ENCODE measurements at regions not wholly inside any gene's neighbourhood (a gene's known extent, or its start where the extent isn't known, plus 50 kb on each side); places are given as distances from the start of the nearest gene placed in this dataset.

DNA sequence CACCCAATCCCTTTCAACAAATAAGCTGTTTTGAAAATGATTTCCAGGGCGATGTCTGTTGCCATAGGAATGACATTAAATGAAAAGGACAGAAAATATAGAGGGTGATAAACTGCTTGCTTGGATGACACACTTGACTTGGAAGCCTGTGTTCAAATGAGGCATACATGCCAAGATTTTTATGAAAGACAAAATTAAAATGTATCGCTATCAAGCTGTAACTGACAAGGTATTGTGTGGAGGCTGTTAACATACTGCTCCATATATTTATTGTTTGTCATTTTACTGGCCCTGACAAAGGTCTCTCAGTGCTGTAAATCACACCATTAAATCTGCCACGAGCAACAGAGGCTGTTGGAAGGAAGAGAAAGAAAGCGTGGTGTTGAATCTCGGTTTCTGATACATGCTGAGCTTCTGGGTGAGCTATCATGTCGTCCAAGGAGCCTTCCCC lies 456.2 kb upstream of the SALL1 start:
- Histone ChIP-seq H3K36me3 (ENCODE audit: control insufficient read depth, insufficient read depth, low read length) (no peaks in the 10 kb centered on the region), H3K27me3 (replicated peaks; ENCODE audit: control insufficient read depth, insufficient read depth, low read length, poor library complexity, severe bottlenecking) (no peaks in the 10 kb centered on the region), H3K4me3 (ENCODE audit: insufficient read depth, low read depth, low read length, poor library complexity, severe bottlenecking) (no peak overlapping the region), H3K9me3 (ENCODE audit: control insufficient read depth, low read length) (no peaks in the 10 kb centered on the region), H3K27ac (ENCODE audit: insufficient read depth, low read length, poor library complexity, severe bottlenecking) (no peak overlapping the region), H3K4me1 (ENCODE audit: control insufficient read depth, insufficient read depth, low read length, poor library complexity, severe bottlenecking) (no peaks in the 10 kb centered on the region)
- DNase-seq, result no peak

DNA sequence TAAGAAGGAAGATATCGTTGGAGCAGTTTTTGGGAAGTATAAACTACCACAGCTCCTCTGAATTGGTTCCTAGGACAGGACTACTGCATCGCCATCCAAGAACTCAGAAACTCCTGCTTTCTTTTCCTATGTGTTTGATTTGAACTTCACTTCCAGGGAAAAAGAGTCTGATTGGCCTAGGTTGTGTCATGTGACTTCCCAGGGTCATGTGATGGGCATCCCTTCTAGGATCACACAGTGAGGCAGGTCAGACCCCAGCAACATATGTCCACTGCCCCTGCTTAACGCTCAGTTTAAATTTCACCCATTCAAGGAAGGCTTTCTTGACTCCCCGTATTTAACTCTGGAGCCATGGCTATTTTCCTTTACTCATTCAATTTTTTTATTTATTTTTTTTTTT lies 445.2 kb upstream of the SALL1 start:
- DNase-seq, result no peak
- Histone ChIP-seq H3K9me3 (ENCODE audit: control insufficient read depth, low read length) (no peaks in the 10 kb centered on the region), H3K27ac (ENCODE audit: insufficient read depth, low read length, poor library complexity, severe bottlenecking) (no peak overlapping the region), H3K36me3 (ENCODE audit: control insufficient read depth, insufficient read depth, low read length) (no peaks in the 10 kb centered on the region), H3K4me1 (ENCODE audit: control insufficient read depth, insufficient read depth, low read length, poor library complexity, severe bottlenecking) (no peaks in the 10 kb centered on the region), H3K27me3 (replicated peaks; ENCODE audit: control insufficient read depth, insufficient read depth, low read length, poor library complexity, severe bottlenecking) (no peaks in the 10 kb centered on the region), H3K4me3 (ENCODE audit: insufficient read depth, low read depth, low read length, poor library complexity, severe bottlenecking) (no peak overlapping the region)

- Histone ChIP-seq H3K27ac (ENCODE audit: insufficient read depth, low read length, poor library complexity, severe bottlenecking) (no peak overlapping the region), H3K36me3 (ENCODE audit: control insufficient read depth, insufficient read depth, low read length) (no peaks in the 10 kb centered on the region), H3K4me1 (ENCODE audit: control insufficient read depth, insufficient read depth, low read length, poor library complexity, severe bottlenecking) (no peaks in the 10 kb centered on the region), H3K27me3 (replicated peaks; ENCODE audit: control insufficient read depth, insufficient read depth, low read length, poor library complexity, severe bottlenecking) (no peaks in the 10 kb centered on the region), H3K4me3 (ENCODE audit: insufficient read depth, low read depth, low read length, poor library complexity, severe bottlenecking) (no peak overlapping the region), H3K9me3 (ENCODE audit: control insufficient read depth, low read length) (no peaks in the 10 kb centered on the region)
- DNase-seq, result no peak
Observed at GRCh38 chr16:51592535-51593300, 441.6 kb upstream of the SALL1 start.

DNA sequence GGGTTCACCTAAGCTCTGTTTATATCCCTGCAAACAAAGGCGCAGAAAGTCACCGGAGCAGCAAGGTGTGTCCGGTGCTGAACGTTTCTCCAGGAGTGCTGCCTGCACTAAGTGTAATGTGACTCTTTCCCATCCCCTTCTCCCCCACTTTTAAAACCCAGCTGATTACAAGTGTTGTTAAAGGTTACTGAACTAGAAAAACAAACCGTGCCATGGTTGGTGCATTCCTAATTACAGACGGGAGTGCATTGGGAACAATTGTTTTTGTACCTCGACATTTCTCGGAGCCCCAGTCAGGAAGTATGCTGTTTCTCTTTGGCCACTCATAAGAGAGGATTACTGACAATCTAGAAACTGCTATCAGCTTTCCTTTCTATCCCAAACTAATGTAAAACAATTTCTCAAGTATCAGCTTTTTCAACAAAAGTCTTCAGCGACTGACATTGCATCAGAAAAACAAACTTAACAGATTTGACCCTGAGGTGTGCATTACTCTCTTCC lies 441.0 kb upstream of the SALL1 start:
- Histone ChIP-seq H3K27me3 (replicated peaks; ENCODE audit: control insufficient read depth, insufficient read depth, low read length, poor library complexity, severe bottlenecking) (no peaks in the 10 kb centered on the region), H3K4me1 (ENCODE audit: control insufficient read depth, insufficient read depth, low read length, poor library complexity, severe bottlenecking) (no peaks in the 10 kb centered on the region), H3K4me3 (ENCODE audit: insufficient read depth, low read depth, low read length, poor library complexity, severe bottlenecking) (no peak overlapping the region), H3K9me3 (ENCODE audit: control insufficient read depth, low read length) (no peaks in the 10 kb centered on the region), H3K36me3 (ENCODE audit: control insufficient read depth, insufficient read depth, low read length) (no peaks in the 10 kb centered on the region), H3K27ac (ENCODE audit: insufficient read depth, low read length, poor library complexity, severe bottlenecking) (no peak overlapping the region)
- DNase-seq, result no peak

GRCh38 chr16:51591480-51591879 lies 440.4 kb upstream of the SALL1 start:
- Histone ChIP-seq H3K4me3 (ENCODE audit: insufficient read depth, low read depth, low read length, poor library complexity, severe bottlenecking) (no peak overlapping the region), H3K27me3 (replicated peaks; ENCODE audit: control insufficient read depth, insufficient read depth, low read length, poor library complexity, severe bottlenecking) (no peaks in the 10 kb centered on the region), H3K9me3 (ENCODE audit: control insufficient read depth, low read length) (no peaks in the 10 kb centered on the region), H3K4me1 (ENCODE audit: control insufficient read depth, insufficient read depth, low read length, poor library complexity, severe bottlenecking) (no peaks in the 10 kb centered on the region), H3K27ac (ENCODE audit: insufficient read depth, low read length, poor library complexity, severe bottlenecking) (no peak overlapping the region), H3K36me3 (ENCODE audit: control insufficient read depth, insufficient read depth, low read length) (no peaks in the 10 kb centered on the region)
- no peak for DNase-seq

DNA sequence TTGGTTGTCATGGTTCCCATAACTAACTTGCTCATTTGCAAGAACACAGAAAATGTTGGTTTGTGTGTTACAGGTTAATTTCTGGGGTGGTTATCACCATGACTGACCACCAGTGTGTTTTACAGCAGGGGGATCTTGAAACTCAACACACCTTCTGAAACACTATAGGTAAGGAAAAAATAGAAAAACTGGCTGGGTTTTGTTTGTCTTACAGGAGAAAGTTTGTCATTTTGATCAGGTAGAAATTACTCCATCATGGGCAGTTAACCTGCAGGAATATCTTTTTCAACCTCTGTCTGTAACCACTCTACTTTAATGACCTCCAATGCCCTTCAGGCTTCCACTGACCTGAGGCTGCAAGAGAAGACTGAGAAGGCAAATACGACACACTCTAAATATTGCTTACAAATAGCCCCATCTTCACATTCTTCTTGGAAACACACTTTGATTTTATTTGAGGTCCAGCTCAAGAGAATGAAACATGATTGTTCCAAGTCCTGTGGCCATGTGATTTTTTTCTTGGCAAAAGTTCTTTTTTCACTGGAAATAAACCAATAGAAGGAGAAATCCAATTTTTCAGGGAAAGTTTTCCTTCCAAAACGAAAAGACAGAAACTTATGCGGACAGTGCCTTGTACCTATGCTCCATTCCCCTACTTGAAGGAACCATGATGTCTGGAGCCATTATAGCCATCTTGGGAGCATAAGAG lies 428.7 kb upstream of the SALL1 start:
- no peak overlapping the region for H3K4me3 ChIP-seq (ENCODE audit: insufficient read depth, low read depth, low read length, poor library complexity, severe bottlenecking)
- no peaks in the 10 kb centered on the region for H3K4me1 ChIP-seq (ENCODE audit: control insufficient read depth, insufficient read depth, low read length, poor library complexity, severe bottlenecking)
- H3K27ac ChIP-seq (ENCODE audit: insufficient read depth, low read length, poor library complexity, severe bottlenecking), result no peak overlapping the region
- no peaks in the 10 kb centered on the region for H3K36me3 ChIP-seq (ENCODE audit: control insufficient read depth, insufficient read depth, low read length)
- H3K27me3 ChIP-seq (replicated peaks; ENCODE audit: control insufficient read depth, insufficient read depth, low read length, poor library complexity, severe bottlenecking), result no peaks in the 10 kb centered on the region
- no peaks in the 10 kb centered on the region for H3K9me3 ChIP-seq (ENCODE audit: control insufficient read depth, low read length)
- no peak for DNase-seq

GRCh38 chr16:51577621-51578303 lies 426.7 kb upstream of the SALL1 start:
- no peaks in the 10 kb centered on the region for H3K4me1 ChIP-seq (ENCODE audit: control insufficient read depth, insufficient read depth, low read length, poor library complexity, severe bottlenecking)
- no peaks in the 10 kb centered on the region for H3K9me3 ChIP-seq (ENCODE audit: control insufficient read depth, low read length)
- H3K4me3 ChIP-seq (ENCODE audit: insufficient read depth, low read depth, low read length, poor library complexity, severe bottlenecking), result no peak overlapping the region
- no peaks in the 10 kb centered on the region for H3K27me3 ChIP-seq (replicated peaks; ENCODE audit: control insufficient read depth, insufficient read depth, low read length, poor library complexity, severe bottlenecking)
- DNase-seq, result no peak
- no peak overlapping the region for H3K27ac ChIP-seq (ENCODE audit: insufficient read depth, low read length, poor library complexity, severe bottlenecking)
- H3K36me3 ChIP-seq (ENCODE audit: control insufficient read depth, insufficient read depth, low read length), result no peaks in the 10 kb centered on the region

DNA sequence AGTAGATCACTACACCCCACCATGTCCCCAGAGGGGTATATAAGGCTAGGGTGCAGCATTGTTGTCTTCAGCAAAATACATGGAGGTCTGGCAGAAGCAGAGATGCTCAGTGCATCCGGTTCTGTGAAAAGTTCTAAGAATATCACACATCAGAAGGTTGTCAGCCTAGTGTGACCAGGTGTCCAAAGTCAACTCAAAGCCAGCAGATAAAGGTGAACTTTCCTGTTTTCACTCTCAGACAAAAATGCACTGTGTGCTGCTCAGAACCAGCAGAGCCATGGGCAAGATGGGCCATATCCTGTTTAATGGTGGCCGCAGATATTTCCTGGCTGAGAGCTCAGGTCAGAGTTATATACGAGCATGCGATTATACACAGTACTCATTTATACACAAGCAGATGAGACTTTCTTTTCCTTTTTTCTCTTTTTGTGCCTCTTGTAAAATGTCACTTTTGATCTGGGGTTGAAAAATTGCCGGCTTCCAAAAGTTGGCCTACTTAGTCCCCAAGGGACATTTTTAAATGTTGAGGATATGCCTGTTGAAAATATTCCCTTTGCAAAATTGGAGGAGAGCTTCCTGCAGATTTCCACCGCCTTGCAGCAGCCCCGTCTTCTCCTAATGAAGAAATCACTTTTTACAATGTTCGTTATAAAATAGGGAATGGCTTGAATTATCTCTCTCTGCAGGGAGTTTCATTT lies 425.6 kb upstream of the SALL1 start:
- DNase-seq, result no peak
- H3K9me3 ChIP-seq (ENCODE audit: control insufficient read depth, low read length), result no peaks in the 10 kb centered on the region
- H3K4me1 ChIP-seq (ENCODE audit: control insufficient read depth, insufficient read depth, low read length, poor library complexity, severe bottlenecking), result no peaks in the 10 kb centered on the region
- H3K27me3 ChIP-seq (replicated peaks; ENCODE audit: control insufficient read depth, insufficient read depth, low read length, poor library complexity, severe bottlenecking), result no peaks in the 10 kb centered on the region
- no peak overlapping the region for H3K4me3 ChIP-seq (ENCODE audit: insufficient read depth, low read depth, low read length, poor library complexity, severe bottlenecking)
- H3K36me3 ChIP-seq (ENCODE audit: control insufficient read depth, insufficient read depth, low read length), result no peaks in the 10 kb centered on the region
- no peak overlapping the region for H3K27ac ChIP-seq (ENCODE audit: insufficient read depth, low read length, poor library complexity, severe bottlenecking)

DNA sequence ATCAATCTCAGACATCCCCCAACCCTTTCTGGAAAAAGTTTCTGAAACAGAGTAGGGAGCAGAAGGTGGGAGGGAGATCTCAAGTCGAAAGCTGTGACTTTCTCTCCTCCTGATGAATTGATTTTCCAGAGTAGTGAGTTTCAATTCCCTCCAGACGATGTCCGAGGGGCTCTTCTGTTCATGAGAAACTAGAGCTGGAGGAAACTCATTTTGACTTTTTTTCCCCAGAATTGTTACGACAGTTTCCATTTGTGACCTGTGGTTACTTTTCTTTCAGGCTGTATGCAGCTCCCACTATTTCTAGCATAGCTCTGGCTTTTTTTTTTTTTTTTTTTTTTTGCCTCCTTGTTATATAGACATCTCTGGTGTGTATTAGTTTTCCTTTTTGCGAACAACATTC lies 422.1 kb upstream of the SALL1 start:
- H3K36me3 ChIP-seq (ENCODE audit: control insufficient read depth, insufficient read depth, low read length), result no peaks in the 10 kb centered on the region
- H3K4me3 ChIP-seq (ENCODE audit: insufficient read depth, low read depth, low read length, poor library complexity, severe bottlenecking), result no peak overlapping the region
- no peak overlapping the region for H3K27ac ChIP-seq (ENCODE audit: insufficient read depth, low read length, poor library complexity, severe bottlenecking)
- no peaks in the 10 kb centered on the region for H3K9me3 ChIP-seq (ENCODE audit: control insufficient read depth, low read length)
- H3K27me3 ChIP-seq (replicated peaks; ENCODE audit: control insufficient read depth, insufficient read depth, low read length, poor library complexity, severe bottlenecking), result no peaks in the 10 kb centered on the region
- no peaks in the 10 kb centered on the region for H3K4me1 ChIP-seq (ENCODE audit: control insufficient read depth, insufficient read depth, low read length, poor library complexity, severe bottlenecking)
- no peak for DNase-seq

Measured in effector memory CD4-positive, alpha-beta T cell (primary cell).